MM.1S (cell line): ENCODE measurements at regions not wholly inside any gene's neighbourhood (a gene's known extent, or its start where the extent isn't known, plus 50 kb on each side); places are given as distances from the start of the nearest gene placed in this dataset.

Experiments used
- EZH2 ChIP-seq: fragments of 300-600 bp; sonication (generic); optimal IDR thresholded peaks from 2 replicates; pipeline ENCODE3; 2017; ENCODE audit warnings: low read depth, mild to moderate bottlenecking, antibody characterized with exemption, low read length, mixed read lengths
- EZH2phosphoT487 ChIP-seq: fragments of 300-600 bp; sonication (generic); IDR thresholded peaks from 2 replicates; pipeline ENCODE4 v1.6.1; 2018; ENCODE audit warnings: antibody characterized with exemption, low read length
- TF ChIP-seq, protein P1 (sequence below): fragments of 300-600 bp; sonication (generic); IDR thresholded peaks from 2 replicates; pipeline ENCODE4 v1.5.1; 2016; ENCODE audit warnings: antibody characterized with exemption, low read length, mixed read lengths

DNA sequence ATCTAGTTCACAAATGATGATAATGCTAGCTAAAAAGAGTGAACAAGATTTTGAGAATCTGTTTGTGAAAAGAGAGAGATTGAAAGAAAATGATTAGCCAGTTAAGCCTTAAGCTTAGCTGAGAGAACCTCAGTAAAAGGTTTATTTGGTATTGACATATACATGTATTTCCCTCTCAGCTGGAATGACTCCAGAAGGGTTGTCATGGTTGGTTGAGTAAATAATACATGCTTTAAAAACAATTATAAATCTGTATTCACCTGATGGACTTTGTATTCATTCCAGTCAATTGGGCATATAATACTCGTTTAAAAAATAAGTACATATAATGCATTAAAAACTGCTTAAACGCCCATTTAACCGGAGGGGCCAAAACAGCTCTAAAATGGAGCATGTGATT, 181.4 kb downstream of the GRB14 start:
- TF ChIP-seq, protein P1, sequence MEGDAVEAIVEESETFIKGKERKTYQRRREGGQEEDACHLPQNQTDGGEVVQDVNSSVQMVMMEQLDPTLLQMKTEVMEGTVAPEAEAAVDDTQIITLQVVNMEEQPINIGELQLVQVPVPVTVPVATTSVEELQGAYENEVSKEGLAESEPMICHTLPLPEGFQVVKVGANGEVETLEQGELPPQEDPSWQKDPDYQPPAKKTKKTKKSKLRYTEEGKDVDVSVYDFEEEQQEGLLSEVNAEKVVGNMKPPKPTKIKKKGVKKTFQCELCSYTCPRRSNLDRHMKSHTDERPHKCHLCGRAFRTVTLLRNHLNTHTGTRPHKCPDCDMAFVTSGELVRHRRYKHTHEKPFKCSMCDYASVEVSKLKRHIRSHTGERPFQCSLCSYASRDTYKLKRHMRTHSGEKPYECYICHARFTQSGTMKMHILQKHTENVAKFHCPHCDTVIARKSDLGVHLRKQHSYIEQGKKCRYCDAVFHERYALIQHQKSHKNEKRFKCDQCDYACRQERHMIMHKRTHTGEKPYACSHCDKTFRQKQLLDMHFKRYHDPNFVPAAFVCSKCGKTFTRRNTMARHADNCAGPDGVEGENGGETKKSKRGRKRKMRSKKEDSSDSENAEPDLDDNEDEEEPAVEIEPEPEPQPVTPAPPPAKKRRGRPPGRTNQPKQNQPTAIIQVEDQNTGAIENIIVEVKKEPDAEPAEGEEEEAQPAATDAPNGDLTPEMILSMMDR, result no peak
- TF ChIP-seq EZH2, result no peak
- TF ChIP-seq EZH2phosphoT487, result no peak
